ENCODE measurements at regions not wholly inside any gene's neighbourhood (a gene's known extent, or its start where the extent isn't known, plus 50 kb on each side); places are given as distances from the start of the nearest gene placed in this dataset.

GRCh38 chr3:66797889-66798560 is 200.1 kb upstream of the KBTBD8 start:
- peak in 2 of 4 donors; percentile 53 to 66 for DNase-seq (ENCODE audit: low read depth in 4 of 4, low spot score in 3 of 4)

DNA sequence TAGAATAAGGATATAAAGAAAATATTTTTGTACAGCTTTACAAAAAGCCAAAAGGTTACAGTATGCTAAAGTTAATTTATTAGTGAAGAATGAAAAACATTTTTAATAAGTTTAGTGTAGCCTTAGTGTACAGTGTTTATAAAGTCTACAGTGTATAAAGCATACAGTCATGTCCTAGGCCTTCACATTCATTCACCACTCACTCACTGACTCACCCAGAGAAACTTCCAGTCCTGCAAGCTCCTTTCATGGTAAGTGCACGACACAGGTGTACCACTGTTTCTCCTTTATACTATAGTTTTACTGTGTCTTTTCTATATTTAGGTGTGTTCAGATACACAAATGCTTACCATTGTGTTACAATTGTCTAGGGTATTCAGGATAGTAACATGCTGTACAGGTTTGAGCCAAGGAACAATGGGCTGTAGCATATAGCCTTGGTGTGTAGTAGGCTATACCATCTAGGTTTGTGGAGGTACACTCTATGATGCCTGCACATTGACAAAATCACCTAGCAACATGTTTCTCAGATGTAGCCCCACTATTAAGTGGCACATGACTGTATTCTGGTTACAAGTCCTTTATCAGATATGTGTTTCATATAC is 197.1 kb upstream of the KBTBD8 start:
- no peak for DNase-seq (ENCODE audit: low read depth in 4 of 4, low spot score in 3 of 4)

GRCh38 chr3:66803206-66803605 is 194.9 kb upstream of the KBTBD8 start:
- DNase-seq (ENCODE audit: low read depth in 4 of 4, low spot score in 3 of 4), result no peak

DNA sequence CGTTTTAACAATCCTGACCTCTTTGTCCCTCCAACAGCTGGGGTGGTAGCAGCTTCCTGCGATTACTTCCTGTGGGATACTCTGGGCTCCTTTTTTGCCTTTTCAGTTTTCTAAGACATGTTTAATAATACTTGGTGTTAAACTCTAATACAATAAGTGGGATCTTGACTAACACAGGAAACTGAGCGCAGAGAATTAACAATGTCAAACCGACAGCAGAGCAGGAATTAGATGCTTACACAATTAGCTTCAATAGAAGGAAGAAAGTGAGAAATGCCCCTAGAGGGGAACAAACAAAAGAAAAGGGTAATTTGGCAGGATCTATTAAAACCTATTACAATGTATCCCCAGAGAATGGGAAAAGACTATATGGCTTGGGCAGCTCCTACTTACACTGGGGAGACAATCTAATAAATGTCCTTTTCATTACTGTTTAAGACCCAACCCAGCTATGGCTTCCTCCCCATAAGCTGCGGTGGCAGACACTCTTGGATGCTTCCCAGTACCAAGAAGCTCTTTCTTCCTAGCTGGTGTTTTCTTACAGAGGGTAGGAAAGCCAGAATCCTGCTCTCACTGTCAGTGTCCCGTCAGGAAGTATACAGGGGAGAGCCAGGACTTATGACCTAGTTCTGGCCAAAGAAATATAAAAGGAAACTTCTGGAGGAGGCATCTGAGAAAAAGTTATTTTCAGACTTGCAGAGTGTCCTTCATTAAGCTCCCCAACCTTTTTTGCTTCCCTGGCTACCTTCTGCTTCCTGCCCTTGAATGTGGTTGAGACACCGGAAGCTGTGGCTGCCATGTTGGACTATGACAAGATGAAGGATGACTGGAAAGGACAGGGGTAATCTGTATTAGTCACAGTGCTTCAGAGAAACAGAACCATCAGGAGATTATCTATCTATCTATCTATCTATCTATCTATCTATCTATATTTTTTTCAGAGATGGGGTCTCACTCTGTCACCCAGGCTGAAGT is 194.1 kb upstream of the KBTBD8 start:
- DNase-seq (ENCODE audit: low read depth in 4 of 4, low spot score in 3 of 4), result no peak

GRCh38 chr3:66808891-66809594 is 189.1 kb upstream of the KBTBD8 start:
- DNase-seq (ENCODE audit: low read depth in 4 of 4, low spot score in 3 of 4), result no peak

DNA sequence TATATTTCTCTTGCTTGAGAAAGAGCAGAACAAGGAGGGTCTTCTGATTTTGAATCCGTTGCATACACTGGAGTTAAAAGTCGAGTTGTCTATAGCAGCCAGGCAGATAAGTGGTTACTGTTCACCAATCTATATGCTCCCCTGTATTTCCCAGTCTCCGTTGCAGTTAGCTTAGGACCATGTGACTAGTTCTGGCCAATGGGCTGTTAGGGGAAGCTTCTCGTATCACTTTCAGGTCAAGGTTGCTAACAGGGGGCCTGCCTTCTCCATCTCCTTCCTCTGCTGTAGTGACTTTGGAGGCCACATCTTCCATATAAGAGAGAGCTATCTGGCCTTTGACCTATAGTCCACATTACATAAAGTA is 188.5 kb upstream of the KBTBD8 start:
- DNase-seq (ENCODE audit: low read depth in 4 of 4, low spot score in 3 of 4), result no peak

DNA sequence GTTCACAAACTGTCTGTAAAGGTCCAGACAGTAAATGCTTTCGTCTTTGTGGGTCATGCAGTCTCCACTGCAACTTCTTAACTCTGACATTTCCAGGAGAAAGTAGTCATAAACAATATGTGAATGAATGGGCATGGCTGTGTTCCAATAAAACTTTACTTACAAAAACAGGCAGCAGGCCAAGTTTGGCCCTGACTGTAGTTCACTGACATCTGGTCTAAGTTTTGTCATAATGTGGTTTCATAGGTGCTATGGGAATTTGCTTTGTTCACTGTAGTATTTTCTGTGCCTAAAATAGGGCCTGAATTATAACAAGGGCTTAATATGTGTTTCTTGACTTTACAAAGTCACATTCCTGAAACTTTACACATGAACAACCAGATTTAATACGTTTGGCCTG is 186.0 kb upstream of the KBTBD8 start:
- no peak for DNase-seq (ENCODE audit: low read depth in 4 of 4, low spot score in 3 of 4)

GRCh38 chr3:66812741-66813140 is 185.4 kb upstream of the KBTBD8 start:
- no peak for DNase-seq (ENCODE audit: low read depth in 4 of 4, low spot score in 3 of 4)

- peak in 3 of 4 donors; percentile 25 to 42 (median 26) for DNase-seq (ENCODE audit: low read depth in 4 of 4, low spot score in 3 of 4)
These were observed 181.9 kb upstream of the KBTBD8 start for GRCh38 chr3:66816090-66816761.

GRCh38 chr3:66817951-66818557 is 180.1 kb upstream of the KBTBD8 start:
- no peak for DNase-seq (ENCODE audit: low read depth in 4 of 4, low spot score in 3 of 4)

GRCh38 chr3:66819993-66820501 is 178.1 kb upstream of the KBTBD8 start:
- no peak for DNase-seq (ENCODE audit: low read depth in 4 of 4, low spot score in 3 of 4)

DNA sequence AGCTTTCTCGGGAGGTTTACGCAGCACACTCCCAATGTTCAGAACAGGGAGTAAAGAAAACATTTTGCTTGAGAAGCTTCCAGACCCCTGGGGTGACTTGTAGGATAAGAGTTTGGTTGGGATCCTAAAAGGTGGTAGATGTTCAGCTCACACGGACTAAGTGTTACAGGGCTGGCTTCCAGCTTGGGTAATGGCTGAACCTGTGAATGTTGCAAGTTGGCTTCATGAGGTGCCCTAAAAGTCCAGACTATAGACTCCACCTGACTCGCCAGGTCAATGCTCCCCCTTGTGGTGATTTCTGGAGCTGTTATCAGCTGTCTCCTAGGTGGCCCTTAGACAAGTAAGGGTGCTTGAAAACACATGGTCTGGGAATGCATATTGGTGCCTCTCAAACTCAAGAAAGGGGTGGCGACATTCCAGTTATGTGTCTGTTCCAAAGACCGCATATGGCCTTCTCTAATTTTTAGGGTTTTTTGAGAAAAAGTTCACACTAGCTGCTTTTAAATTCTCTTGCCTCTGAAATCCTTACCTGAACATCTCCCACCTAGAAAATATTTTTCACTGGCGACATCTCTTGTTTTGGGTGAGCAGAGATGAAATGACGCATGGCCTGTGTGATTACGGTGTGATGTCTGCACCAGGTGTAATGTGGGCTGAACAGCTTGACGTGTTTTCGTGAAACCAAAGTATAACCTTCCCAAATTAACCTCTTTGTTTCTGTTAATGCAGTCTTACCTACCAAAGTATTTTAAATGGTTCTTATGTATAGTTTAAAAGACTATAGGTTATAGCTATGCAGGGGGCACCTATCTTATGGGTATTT is 175.7 kb upstream of the KBTBD8 start:
- DNase-seq (ENCODE audit: low read depth in 4 of 4, low spot score in 3 of 4), result peak in 2 of 4 donors; percentile 39

- DNase-seq (ENCODE audit: low read depth in 4 of 4, low spot score in 3 of 4), result no peak
These were observed 175.1 kb upstream of the KBTBD8 start for GRCh38 chr3:66823009-66823397.

DNA sequence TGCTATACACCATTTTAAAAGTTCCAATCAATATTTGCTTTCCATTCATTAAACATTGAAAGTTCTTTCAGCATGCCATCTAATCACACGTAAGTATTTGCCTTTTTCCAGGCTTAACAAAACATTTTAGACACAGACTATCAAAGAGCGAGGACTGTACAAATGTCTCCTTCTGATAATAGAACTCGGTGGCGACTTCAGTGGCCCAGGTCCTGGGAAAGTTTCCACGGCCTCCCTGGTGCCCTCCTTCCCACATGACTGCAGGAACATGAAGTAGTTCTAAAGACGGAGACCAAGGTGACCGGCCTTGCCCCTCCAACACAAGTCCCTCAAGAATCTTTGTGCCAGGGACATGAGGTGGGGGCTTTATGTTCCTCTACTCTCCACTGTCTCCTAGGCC is 174.6 kb upstream of the KBTBD8 start:
- no peak for DNase-seq (ENCODE audit: low read depth in 4 of 4, low spot score in 3 of 4)

- no peak for DNase-seq (ENCODE audit: low read depth in 4 of 4, low spot score in 3 of 4)
These were observed 172.7 kb upstream of the KBTBD8 start for GRCh38 chr3:66825375-66825774.

DNA sequence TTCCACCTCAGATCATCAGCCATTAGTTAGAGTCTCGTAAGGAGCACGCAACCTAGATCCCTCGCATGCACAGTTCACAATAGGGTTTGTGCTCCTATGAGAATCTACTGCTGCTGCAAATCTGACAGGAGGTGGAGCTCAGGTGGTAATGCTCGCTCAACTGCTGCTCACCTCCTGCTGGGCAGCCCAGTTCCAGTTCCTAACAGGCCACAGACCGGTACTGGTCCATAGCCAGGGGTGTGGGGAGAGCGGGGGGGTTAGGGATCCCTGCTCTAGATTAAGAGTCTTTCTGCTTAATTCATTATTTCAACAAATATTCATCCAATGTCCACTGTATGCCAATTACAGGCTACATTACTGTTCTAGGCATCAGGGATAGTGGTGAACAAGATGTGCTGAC is 170.4 kb upstream of the KBTBD8 start:
- DNase-seq (ENCODE audit: low read depth in 4 of 4, low spot score in 3 of 4), result no peak

DNA sequence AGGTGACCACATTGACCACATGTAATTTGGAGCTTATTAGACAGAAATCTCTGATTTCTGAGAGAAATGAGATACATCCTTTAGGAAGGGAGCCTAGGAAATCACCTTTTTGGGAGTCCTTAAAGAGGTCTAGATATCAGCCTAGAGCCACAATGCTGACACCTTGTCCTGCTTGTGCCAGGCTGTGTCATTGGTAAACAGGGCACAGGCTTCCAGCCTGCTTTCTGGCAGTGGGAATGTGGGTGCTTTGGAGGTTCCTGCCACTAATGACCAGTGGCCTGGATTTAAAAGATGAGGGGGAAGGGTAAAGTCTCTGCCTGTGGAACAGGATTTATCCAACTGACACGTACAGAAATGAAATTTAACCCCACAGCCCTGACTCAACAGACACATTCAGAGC is 169.8 kb upstream of the KBTBD8 start:
- DNase-seq (ENCODE audit: low read depth in 4 of 4, low spot score in 3 of 4), result no peak

DNA sequence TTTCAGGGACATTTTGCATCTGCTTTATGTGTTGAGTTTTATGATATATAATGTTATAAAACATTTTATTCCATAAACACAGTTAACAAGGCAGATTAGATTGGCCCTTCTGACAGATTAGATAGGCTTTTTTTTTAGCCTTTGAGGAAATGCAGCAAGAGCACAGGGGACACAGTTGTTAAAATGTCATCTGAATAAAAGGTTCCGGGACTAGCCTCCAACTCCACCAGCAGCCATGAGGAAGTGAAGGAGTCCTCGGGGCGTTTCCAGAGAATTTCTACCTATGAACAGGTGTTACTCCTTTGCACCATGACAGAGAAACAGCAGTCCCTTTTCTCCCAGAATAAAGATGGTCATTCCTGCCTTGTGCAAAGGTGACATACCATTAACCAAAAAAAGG is 167.8 kb upstream of the KBTBD8 start:
- DNase-seq (ENCODE audit: low read depth in 4 of 4, low spot score in 3 of 4), result no peak

DNA sequence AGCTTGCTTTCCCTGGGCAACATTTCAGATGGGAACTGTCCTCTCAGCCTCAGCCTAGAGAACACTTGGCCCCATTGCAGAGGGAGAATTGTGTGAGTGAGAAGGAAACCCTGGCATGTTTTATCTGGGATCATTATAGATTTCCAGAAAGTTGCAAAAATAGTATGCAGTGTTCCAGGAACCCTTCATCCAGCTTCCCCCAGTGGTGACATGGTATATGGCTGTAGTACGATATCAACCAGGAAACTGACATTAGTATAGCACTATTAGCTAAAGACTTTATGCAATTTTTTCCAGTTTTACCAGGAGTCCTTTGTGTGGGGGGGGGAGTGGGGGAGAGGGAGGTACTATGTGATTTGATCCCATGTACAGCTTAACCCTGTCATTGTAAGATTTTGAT is 166.2 kb upstream of the KBTBD8 start:
- DNase-seq (ENCODE audit: low read depth in 4 of 4, low spot score in 3 of 4), result no peak

All from left renal pelvis (tissue), 4 donors.